Peyer's patch (tissue), 4 donors: ENCODE measurements at regions not wholly inside any gene's neighbourhood (a gene's known extent, or its start where the extent isn't known, plus 50 kb on each side); places are given as distances from the start of the nearest gene placed in this dataset.

Source experiments
- DNase-seq, 3 donors: peaks; one replicate each; pipeline ENCODE4 v3.0.0-alpha.2; 2017 to 2019
- H3K27ac ChIP-seq, 4 donors: fragments of 200-600 bp; sonication (generic); one replicate each; pipeline ENCODE4 v1.5.1; 2016 to 2019
- H3K27me3 ChIP-seq, 2 donors: fragments of 200-600 bp; sonication (generic); one replicate each; pipeline ENCODE4 v1.5.1; 2019
- H3K36me3 ChIP-seq, 3 donors: fragments of 200-600 bp; sonication (generic); one replicate each; pipeline ENCODE4 v1.5.1; 2016 to 2019
- H3K4me1 ChIP-seq, 4 donors: fragments of 200-600 bp; sonication (generic); one replicate each; pipeline ENCODE4 v1.5.1; 2016 to 2019
- H3K4me3 ChIP-seq, 4 donors: fragments of 200-600 bp; sonication (generic); 1 replicate in 3 of 4; 2 replicates in 1 of 4; pipeline ENCODE4 v1.5.1; 2016 to 2019; ENCODE audit warnings: mild to moderate bottlenecking in 1 of 4
- H3K9me3 ChIP-seq, 4 donors: fragments of 200-600 bp; sonication (generic); one replicate each; pipeline ENCODE4 v1.5.1; 2016 to 2019; ENCODE audit warnings: mild to moderate bottlenecking in 1 of 4
- CTCF ChIP-seq, 6 experiments: fragments of 450-650 bp in 4 of 6; fragments of 200-600 bp in 2 of 6; sonication (generic) in 1 of 6; IDR thresholded peaks; one replicate each; pipeline ENCODE4 v1.5.1; 2017 to 2019; ENCODE audit warnings: antibody characterized with exemption in 6 of 6, mild to moderate bottlenecking in 3 of 6, moderate library complexity in 1 of 6
- POLR2A ChIP-seq, 2 donors: fragments of 450-650 bp; IDR thresholded peaks; one replicate each; pipeline ENCODE4 v1.5.1; 2017; ENCODE audit warnings: antibody characterized with exemption in 2 of 2, mild to moderate bottlenecking in 2 of 2, moderate library complexity in 2 of 2

DNA sequence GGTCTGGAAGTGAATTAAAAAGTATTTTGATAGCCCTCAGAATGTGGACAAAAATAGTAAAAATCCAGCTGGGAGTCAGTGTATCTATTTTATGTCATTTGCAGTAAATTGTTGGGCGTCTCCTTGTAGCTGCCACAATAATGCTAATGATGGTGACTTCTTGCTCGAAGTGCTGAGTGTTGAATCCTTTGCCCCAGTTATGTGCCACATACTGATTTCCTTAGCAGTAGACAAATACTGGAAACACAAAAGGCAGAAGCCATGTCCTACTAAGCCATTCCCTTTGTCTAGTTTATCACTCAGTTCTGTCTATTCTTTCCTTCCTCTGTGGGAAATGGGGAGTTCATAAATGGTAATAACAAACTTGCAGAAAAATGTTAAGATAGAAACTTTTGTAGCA, 70.7 kb upstream of the CXADR start:
- no peaks in the 10 kb centered on the region for H3K4me1 ChIP-seq
- TF ChIP-seq CTCF (IDR thresholded peaks at IDR 0.05) (no peak), POLR2A (IDR thresholded peaks at IDR 0.05) (no peak)
- no peaks in the 10 kb centered on the region for H3K36me3 ChIP-seq
- no peak overlapping the region for H3K27ac ChIP-seq
- no peak overlapping the region for H3K4me3 ChIP-seq
- DNase-seq = no peak
- no peaks in the 10 kb centered on the region for H3K9me3 ChIP-seq
- no peaks in the 10 kb centered on the region for H3K27me3 ChIP-seq

GRCh38 chr21:17444828-17445227, 68.0 kb upstream of the CXADR start:
- Histone ChIP-seq H3K36me3 (no peaks in the 10 kb centered on the region), H3K4me3 (no peak overlapping the region), H3K27ac (no peak overlapping the region), H3K9me3 (no peaks in the 10 kb centered on the region), H3K27me3 (no peaks in the 10 kb centered on the region), H3K4me1 (no peaks in the 10 kb centered on the region)
- no peak for TF ChIP-seq POLR2A (IDR thresholded peaks at IDR 0.05)
- no peak for TF ChIP-seq CTCF (IDR thresholded peaks at IDR 0.05)
- DNase-seq = no peak

DNA sequence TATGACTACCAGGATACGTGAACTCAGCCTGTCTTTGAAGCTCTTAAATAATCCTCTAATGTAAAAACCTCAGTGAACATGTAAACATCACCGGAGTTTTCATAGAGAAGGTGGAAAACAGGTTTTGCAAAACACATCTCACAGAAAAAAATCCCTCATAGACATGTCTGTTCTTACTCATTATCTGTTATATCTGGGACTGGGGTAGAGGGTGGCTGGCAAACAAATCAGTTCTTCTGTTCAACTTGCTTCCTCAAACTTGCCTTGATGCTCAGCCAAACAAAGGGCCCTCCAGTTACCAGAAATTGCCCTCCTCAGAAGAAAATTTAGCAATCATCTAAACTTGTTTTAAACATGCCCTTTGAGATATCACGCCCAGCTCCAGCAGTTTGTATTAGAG, 66.1 kb upstream of the CXADR start:
- Histone ChIP-seq H3K4me3 (no peak overlapping the region), H3K27me3 (no peaks in the 10 kb centered on the region), H3K4me1 (no peaks in the 10 kb centered on the region), H3K9me3 (no peaks in the 10 kb centered on the region), H3K27ac (no peak overlapping the region), H3K36me3 (no peaks in the 10 kb centered on the region)
- no peak for DNase-seq
- TF ChIP-seq POLR2A (IDR thresholded peaks at IDR 0.05) = no peak
- no peak for TF ChIP-seq CTCF (IDR thresholded peaks at IDR 0.05)

DNA sequence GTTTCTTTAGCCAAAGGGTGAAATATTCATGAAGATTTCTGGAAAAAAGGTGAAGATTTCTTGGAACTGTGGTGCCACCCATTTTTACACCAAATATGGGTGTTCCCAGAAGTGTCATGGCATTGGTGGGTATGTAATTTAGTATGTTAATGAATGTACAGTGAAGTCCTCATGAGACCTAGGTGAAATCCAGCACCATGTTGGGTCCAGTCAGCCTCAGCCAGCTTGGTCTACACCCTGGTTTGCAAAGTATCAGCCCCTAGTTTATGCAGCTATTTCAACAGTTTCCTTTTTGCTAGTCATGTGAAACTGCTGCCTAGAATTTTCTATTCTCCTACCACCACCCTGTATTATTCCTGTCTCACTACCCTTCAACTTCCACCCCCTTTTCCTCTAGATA, 63.1 kb upstream of the CXADR start:
- Histone ChIP-seq H3K4me1 (no peaks in the 10 kb centered on the region), H3K9me3 (no peaks in the 10 kb centered on the region), H3K4me3 (no peak overlapping the region), H3K27me3 (no peaks in the 10 kb centered on the region), H3K27ac (no peak overlapping the region), H3K36me3 (no peaks in the 10 kb centered on the region)
- DNase-seq = no peak
- TF ChIP-seq CTCF (IDR thresholded peaks at IDR 0.05) = no peak
- no peak for TF ChIP-seq POLR2A (IDR thresholded peaks at IDR 0.05)

DNA sequence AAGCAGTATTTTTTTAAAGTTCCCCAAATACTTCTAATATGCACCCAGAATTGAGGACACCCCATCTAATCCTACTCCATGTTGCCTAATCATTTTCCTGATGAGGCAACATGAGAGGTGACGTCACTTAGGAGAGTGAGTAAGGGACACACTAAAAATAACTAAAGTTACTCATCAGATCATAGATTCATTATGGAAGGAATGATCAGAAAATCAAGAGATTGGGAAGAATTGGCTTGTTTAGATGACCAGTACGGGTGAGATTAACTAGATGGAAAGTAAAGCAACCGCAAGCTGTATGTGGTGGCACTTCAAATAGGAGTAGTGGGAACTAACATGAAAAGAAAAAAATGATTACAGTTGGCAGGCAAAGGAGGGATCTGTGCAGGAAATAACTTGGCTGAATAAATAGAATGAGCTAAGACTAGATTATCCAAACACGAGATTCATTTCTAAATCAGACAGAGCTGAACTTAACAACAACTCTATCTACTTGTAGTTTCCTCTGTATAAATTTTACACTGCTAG, 61.4 kb upstream of the CXADR start:
- TF ChIP-seq POLR2A (IDR thresholded peaks at IDR 0.05) (no peak), CTCF (IDR thresholded peaks at IDR 0.05) (no peak)

More for the DNA sequence above, 61.4 kb upstream of the CXADR start:
- no peak for DNase-seq
- no peak overlapping the region for H3K4me3 ChIP-seq
- no peaks in the 10 kb centered on the region for H3K36me3 ChIP-seq
- H3K9me3 ChIP-seq = no peaks in the 10 kb centered on the region
- H3K4me1 ChIP-seq = no peaks in the 10 kb centered on the region
- H3K27me3 ChIP-seq = no peaks in the 10 kb centered on the region
- H3K27ac ChIP-seq = no peak overlapping the region
